Esophagus muscularis mucosa (tissue), 4 donors: ENCODE measurements at regions not wholly inside any gene's neighbourhood (a gene's known extent, or its start where the extent isn't known, plus 50 kb on each side); places are given as distances from the start of the nearest gene placed in this dataset.

Experiments used
- CTCF ChIP-seq, 3 experiments: fragments of 200-600 bp in 2 of 3; fragments of 450-650 bp in 1 of 3; sonication (generic) in 2 of 3; IDR thresholded peaks; one replicate each; pipeline ENCODE4 v1.5.1; 2017 to 2019; ENCODE audit warnings: antibody characterized with exemption in 3 of 3, mild to moderate bottlenecking in 2 of 3, moderate library complexity in 1 of 3
- EP300 ChIP-seq: sonication (generic); formaldehyde crosslinking; IDR thresholded peaks from one replicate; pipeline ENCODE4 v1.6.1; 2017; ENCODE audit warnings: antibody characterized with exemption
- POLR2A ChIP-seq: fragments of 450-650 bp; IDR thresholded peaks from one replicate; pipeline ENCODE4 v1.6.1; 2017; ENCODE audit warnings: antibody characterized with exemption, moderate library complexity, mild to moderate bottlenecking, low read depth
- POLR2AphosphoS5 ChIP-seq, 2 donors: sonication (generic); formaldehyde crosslinking; IDR thresholded peaks; one replicate each; pipeline ENCODE4 v1.6.1; 2017; ENCODE audit warnings: antibody characterized with exemption in 2 of 2

- no peak for TF ChIP-seq CTCF (IDR thresholded peaks at IDR 0.05)
- TF ChIP-seq EP300: no peak
- TF ChIP-seq POLR2A: no peak
- no peak for TF ChIP-seq POLR2AphosphoS5 (IDR thresholded peaks at IDR 0.05)
Measured at GRCh38 chr3:64400706-64401105, 175.4 kb upstream of the PRICKLE2 start.
